ENCODE measurements at regions not wholly inside any gene's neighbourhood (a gene's known extent, or its start where the extent isn't known, plus 50 kb on each side); places are given as distances from the start of the nearest gene placed in this dataset.

DNA sequence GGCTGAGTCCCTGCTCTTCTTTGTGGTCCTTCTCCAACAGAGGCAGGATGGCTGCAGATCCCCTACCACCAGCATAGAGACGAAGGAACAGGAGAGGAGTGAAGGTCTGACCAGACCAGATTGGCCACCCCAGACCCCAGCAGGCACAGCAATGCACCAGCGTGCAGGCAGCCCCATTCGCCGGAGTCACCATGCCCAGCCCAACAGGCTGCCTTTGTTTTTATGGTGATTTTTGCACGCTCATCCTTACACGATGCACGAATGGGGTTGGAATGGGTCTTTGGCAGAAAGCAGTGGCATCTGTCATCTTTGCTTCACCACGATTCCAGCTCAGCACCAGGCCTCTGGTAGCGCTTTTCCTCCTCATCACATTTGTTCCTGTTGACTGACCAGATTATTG is 427.6 kb downstream of the INHBA start:
- no peak for DNase-seq

DNA sequence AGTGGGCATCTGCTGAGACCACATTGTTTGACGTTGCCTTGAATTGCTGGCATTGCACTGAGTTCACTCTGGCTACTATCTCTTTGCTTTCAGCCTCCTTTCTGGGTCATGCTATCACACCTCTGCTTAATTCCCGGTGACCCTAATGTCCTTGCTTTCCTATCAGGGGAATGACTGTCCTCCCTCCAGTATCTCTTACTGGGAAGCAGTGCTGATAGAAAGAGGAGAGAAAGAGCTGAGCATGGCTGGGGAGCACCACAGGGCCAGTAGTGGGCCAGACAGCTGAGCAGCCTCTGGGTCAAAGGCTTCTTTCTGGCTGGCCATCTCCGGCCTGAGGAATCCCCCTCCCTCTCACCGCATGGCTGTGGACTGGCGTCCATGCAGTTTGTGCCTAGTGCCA is 428.7 kb downstream of the INHBA start:
- no peak for DNase-seq

DNA sequence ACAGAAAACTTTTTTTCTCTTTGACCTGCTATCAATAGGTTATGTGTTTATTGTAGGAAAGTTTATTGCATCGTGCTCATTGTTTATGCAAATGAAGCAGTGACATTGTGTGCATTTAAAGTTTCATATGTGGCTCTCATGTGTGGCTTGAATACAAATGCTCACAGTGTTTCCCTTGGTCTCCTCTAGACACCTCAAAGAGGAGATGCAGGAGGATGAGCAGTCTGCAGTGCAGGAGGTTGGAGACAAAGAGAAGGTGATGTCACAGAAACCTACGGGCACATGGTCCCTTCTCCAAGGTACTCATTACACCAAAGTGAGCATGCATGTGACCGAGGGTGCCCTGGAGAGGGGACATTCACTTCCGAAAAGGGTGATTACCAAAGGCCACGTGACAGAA is 430.2 kb downstream of the INHBA start:
- no peak for DNase-seq

DNA sequence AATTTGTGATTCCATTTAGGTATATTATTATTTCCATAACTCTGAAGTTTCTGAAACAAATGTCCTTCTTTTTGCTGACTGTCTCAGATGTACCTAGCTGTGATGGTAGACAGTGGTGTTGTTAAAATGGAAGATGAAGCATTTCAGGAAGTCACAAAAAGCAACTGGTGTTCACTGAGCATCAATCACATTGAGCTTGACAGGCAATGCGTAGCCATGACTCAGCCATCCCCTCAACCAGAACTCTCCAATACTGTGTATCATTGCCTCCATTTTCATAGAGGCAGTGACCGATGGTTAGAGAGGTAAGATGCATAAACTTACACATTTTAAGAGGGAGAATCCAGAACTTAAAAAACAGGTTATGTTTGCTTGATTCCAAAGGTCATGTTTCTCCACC is 434.0 kb downstream of the INHBA start:
- no peak for DNase-seq

DNA sequence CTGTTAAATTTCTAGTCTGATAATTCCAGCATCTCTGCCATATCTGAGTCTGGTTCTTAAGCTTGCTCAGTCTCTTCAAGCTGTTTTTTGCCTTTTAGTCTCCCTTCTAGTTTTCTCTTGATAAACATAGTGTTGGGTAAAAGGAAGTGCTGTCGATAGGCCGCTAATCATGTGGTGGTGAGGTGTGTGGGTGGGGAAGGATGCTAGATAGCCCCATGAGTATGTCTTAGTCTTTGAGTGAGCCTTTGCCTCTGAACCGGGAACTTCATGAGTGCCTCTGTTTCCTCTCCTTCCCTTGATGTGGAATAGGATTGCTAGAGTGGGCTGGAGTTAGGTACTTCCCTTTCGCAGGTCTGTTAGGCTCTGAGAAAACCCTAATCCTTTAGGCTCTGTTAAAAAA is 441.8 kb downstream of the INHBA start:
- DNase-seq: no peak

DNA sequence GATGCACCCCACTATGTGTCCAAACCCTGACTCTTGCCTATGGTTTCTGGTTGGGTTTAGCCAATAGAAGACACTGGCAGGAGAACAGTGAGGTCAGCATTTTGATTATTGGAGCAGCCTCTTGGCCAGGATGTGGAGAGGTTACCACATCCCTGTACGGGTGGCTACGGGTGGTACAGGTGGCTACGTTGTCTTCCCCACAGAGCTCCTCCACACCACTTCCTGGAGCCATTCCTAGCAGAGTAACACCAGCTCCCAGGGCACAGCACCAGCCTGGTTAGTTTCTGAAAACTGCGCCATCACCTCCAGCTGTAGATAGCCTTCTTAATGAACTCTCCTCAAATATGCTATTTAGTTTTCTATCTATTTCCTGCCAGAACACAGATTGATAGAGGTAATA is 445.2 kb downstream of the INHBA start:
- no peak for DNase-seq

DNA sequence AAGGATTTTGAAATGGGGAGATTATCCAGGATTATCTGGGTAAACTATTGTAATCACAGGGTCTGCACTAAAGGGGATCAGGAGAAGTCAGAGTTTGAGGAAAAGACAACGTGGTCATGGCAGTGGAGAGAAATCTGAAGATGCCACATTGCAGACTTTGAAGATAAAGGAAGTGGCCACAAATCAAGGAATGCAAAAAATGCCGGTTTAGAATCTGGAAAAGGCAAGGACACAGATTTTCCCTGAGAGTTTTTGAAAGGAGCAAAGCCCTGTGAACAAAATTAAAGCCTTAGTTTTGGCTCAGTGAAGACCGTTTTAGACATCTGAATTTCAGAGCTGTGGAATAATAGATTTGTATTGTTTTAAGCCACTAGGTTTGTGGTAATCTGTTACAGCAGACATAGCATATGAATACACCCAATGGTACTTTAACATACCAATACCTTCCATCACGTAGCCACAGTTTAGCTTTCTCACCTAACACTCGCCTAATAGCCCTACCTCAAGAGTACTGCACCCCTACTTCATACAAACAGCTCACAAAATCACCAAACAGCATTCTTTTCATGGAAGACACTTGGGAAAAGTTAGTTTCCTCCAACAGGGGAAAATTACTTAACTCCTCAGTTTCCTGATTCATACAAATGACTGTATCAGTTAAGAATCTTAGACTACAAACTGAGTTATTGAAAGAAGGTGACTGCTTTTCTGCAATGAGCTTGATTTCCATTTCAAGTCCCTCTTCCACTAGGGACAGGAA is 446.5 kb downstream of the INHBA start:
- no peak for DNase-seq

DNA sequence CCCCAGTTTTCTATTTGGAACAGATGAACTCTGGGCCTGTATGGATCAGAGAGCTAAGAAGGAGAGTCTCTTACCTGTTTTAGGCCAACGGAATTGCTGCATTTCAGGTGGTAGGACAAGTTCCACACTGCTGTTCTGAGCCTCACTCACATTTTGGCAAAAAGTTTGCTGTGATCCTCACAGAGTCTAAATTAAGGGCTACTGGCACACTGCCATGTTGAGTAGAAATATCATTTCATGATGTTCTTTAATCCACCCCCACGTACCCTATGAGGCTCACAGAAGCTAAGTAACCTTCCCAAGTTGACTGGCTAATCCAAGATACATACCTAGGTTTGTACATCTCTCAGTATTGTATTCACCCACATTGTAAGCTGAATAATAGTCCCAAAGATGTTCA is 447.2 kb downstream of the INHBA start:
- no peak for DNase-seq

DNA sequence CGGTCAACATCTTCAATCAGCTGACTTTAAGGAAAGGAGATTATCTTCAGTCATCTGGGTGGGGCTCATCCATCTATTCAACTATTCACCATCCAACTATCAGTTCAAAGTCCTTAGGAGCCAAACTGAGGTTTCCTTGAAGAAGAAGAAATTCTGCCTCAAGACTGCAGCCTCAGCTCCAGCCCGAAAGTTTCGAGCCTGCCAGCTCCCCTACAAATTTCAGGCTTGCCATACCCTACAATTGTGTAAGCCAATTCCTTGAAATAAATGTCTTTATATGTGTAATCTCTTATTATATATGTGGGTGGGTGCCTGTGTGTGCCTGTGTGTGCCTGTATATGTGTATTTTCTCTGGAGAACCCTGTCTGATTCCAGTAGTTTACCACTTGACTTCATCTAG is 447.8 kb downstream of the INHBA start:
- no peak for DNase-seq

DNA sequence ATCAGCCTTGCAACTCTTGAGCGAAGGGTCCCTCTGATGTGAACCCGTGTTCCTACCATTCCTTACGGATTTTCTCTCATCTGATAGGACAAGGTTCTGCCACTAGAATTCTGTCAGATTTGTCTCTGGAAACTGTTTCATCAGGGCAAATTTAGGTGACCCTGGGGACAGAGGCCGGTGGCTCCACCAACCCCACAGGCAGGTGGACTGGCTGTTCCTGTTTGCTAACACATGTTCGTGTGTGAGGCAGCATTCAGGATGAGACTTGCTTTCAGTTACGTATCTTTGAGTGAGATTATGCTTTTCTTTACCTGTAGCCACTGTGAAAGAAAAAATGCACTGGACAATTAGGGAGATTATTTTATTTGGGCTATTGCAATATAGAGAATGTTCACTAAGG is 449.9 kb downstream of the INHBA start:
- no peak for DNase-seq

DNA sequence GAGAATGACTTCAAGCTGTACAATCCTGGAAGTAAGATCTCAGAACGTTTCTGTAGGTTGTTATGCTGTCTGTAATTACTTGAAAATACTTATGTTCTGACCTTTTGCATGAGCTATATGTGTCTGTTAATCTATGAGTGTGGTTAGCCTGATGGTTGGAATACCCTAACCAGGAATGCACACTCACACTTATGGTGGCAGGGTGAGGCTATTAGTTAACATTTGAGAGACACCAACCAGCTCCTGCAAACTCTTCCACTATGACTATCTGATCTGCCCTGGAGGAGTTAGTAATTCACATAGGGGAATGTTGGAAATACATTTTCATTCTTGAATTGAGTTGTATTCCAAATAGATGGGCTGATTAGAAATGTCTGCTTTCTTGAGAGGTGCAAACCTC is 450.3 kb downstream of the INHBA start:
- DNase-seq: no peak

DNA sequence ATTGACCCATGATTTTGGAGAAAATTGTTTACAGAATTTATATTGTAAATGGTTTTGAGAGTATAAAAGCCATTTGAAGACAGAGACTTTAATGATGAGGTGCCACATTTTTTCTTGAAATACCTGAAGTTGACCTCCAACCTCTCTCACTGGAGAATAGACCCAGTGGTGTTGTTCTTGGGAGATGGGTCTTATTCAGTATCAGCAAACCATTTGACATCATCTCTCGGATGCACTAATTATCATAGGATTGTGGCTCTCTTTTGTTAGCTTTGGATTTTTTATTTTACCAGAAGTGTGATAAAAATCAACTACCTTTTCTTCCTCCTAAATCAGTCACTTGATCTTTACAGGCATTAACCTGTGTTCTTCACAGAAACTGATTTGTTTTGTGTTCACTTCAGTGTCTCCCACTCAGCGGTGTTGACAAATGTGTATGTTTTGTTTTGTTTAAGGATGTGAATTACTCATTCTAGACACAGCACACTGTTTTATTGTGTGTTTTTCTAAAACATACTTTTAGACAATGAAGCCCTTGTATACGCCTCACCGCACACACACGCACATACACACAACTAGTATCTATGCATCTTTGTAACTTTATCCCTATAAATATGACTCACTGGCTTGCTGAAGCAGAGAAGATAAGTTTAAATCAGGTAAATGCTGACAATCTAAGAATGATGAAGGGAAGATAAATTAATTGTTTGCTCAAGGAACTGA is 455.6 kb downstream of the INHBA start:
- no peak for DNase-seq

DNA sequence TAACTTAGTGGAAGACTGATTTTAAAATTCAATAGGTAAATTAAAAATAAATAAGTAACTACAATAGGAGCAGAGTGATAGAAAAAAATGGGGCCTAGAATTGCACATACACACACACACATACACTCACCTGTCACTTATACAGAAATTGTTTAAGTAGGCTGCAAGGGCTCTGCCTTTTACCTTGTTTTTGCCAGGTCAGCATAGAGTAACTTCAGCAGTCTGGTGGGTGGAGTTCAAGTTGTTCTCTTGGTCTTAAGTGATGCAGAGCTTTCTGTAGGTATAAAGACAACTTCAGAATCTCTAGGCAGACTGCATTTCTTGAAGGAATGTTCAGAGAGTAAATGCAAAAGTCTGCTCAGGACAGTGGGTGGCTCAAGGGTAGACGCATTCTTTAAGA is 457.0 kb downstream of the INHBA start:
- DNase-seq: no peak

DNA sequence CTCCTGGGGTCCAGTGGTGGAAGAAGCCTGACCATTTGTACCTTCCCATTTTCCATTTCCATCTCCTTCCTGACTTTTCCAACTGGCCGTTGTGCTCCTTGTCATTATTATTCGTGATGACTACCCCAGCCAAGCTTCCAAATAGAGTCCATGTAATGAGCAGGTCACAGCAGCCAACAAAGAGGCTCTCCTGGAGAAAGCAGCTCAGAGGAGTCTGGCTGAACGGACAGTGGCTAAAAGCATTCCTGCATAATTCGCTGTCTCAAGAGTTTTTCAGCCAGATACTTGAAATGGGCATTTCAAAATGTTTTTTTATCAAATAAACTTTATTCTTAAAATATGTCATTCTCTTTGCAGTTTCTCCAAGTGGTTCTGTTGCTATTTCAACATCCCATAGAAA is 458.6 kb downstream of the INHBA start:
- DNase-seq: no peak

DNA sequence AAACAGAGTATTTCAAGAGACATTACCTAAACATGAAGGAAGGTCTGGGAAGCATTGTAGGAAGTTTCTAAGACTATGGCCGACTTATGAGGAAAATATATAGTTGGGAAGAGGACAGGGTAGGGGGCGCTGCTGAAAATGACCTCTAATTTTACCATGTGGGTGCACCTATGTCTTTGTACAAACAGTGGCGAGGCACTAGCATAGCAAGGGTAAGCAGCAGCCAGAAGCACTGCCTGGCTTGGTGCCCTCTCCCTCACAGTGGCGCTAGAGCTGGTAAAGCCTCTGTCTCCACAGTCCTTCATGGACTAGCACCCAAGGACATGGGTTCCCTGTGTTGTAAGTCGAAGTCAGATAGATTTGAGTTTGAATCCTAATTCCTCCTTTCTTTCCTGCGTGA is 461.2 kb downstream of the INHBA start:
- DNase-seq: no peak

DNA sequence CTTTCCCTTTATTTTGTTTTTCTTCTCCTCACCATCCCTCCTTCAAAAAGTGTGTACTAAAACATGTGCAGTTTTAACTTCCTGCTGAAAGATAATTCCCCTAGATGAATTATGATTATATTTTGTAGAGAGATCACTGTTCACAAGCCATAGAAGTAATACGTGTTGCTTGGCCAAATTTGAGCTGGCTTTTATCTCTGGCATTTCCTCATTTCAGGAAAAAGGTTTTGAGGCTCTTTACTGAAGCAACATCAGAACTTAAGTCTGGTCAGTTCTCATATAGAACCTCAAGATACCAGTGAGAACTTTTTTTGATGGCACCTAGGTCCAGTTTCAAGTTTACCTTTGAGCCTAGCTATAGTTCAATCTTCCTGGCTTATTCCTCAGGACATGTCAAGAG is 463.3 kb downstream of the INHBA start:
- no peak for DNase-seq

DNA sequence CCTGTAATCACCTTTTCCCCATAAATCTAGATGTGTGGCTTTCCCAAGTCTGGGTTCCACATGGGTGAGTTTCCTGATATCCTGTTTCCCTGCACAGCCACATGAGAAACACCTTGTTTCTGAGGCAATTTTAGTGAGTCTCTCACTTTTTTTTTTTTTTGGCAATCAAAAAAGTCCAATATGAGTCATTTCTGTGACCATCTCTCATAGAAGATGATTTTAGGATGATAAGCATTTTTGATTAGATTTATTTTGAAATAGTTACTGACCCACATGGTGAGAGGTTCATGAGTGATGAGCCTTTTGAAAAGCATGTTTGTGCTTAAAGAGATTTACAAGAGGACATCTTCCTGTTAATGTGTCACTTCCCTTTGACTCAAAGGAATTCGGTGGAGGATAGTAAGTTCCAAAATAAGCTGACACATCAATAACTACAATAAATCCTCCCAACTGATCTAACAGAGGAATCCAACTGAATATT is 464.0 kb downstream of the INHBA start:
- DNase-seq: no peak

DNA sequence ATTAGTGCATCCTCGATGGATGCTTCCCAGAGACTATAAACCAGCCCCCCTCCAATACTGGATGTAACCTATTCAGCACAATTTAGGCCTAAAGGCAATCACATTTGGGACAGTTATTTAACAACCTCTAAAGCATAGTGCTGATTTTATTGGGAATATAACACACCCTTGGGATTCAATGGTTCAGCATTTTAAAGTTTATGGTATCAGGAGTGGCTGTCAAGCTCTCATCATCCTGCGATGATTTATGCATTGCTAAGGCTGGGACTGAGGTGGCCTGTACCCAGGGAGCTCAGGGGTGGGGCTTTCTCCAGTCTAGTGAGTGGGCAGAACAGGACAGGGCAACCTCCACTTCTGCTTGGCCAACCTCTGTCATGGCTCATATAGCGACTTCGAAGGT is 464.9 kb downstream of the INHBA start:
- no peak for DNase-seq

DNA sequence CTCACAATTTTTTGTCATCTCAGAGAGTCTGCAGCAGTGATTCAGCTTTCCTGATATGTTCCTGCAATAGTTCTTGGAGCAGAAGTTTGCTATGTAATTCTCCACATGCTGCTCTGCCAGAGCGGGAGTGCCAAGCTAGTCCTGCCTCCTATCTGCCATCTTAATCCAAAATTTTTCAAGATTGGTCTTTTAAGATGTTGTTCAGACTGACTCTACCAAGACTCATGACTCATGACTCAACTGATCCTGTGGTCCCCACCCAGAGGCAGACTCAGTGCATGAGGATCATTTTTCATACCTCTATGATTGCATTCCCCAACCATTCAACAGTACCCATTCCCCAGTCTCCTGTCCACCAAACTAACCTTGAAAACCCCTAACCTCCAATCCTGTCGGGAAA is 470.8 kb downstream of the INHBA start:
- no peak for DNase-seq

DNA sequence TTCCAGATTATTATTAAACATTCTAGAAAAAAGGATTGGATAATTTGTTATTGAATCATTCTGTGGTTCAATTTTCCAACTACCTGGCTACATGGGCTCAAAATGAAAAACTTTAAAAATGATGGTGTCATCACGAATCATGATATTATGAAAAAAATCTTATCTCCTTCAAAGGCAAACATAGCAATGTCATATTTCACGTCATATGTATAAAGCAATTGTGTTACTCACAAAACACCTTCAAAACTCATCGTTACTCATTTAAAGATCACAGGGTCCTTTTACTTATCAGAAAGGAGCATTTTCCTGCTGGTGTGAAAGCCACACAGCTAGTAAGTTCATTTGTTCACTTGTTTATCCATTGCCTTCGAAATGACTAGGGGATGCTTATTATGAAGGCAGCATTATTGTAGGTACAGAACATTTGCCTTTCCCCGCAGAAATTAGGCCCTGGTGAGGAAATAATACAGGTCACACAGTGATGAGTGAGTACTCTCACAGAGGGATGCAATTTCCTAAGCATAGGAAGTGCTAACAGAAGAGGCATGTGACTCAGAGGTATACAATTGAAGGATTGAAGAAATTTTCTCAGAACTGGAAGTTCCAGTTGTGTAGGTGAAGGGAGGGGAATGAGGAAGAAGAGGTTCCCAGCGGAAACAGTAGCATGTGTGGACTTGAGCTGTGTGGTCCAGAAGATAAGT is 478.7 kb downstream of the INHBA start:
- DNase-seq: no peak

DNA sequence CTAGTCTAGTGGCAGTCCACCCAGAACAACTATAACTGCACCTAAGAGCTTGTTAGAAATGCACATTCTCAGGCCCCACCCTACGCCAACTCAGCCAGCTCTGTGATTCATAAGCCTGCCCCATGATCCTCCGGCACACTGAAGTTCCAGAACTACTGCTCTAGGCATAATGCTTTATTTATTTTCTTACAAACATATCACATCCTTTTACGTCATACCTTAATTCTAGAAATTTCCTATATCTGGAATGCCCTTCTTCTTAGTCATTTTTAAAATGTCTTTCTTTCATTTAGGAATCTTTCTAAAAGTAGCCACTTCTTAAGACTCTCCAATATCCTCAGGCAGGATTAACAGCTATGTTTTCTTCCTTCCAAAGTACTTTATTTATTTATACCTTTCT is 480.1 kb downstream of the INHBA start:
- no peak for DNase-seq

DNA sequence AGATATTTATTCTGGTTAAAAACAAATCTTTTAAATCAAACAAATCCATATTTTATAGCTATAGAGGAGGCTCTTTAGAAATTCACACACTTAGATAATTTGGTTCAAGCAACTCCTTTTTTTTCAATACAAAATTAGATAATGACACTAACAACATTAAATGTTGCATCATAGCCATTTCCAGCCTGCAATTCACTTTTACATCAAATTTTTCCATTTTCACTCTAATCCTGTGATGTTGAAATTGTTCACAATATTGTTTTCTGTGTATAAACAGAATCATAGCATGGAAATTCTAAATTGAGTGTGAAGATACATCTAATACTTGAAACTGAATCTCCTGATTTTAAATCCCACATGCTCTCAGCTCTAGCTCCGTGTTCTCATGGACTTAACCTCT is 482.6 kb downstream of the INHBA start:
- no peak for DNase-seq

DNA sequence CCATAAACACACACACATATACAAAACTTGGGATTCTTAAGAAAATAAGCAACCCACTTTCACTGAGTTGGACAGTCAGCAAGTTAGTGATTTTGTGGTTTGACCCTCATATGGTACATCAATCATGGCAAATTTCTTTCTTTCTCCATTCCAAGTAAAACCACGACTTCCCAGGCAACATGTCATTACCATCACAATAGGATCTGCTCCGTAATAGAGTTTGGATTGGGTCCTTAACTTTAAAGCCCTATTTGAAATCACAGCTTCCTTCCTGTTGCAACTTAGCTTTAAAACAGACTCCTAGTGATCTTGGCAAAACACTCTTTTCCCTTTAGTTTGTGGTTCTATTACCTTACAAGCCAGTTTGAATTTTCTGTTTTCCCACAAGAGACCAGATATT is 483.6 kb downstream of the INHBA start:
- DNase-seq: no peak

DNA sequence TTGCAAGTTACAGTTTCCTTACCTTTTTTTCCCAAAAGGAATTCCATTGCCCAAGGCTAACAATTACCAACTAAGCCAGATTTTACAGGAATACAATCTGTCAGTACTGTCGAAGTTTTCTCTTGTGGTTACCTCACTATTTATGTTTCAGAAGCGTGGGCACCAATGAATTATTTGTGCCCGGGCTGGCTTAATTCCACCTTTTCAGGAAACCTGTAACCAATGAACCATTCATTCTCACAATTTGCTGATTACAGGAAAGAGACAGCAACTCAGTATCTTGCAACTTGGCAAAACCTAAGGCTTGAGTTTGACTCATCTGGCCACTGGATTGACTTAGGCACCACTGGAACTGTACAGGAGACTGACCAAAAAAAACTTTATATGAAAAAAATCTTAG is 485.6 kb downstream of the INHBA start:
- DNase-seq: no peak
